GM12891 (cell line): ENCODE measurements at regions not wholly inside any gene's neighbourhood (a gene's known extent, or its start where the extent isn't known, plus 50 kb on each side); places are given as distances from the start of the nearest gene placed in this dataset.

Source experiments
- POLR2A ChIP-seq: IDR thresholded peaks from 2 replicates; pipeline ENCODE4 v1.6.1; 2011; ENCODE audit warnings: low read depth, low read length, control low read depth
- POLR2AphosphoS5 ChIP-seq: IDR thresholded peaks from 2 replicates; pipeline ENCODE4 v1.6.1; 2011; ENCODE audit warnings: low read depth, low read length, control low read depth
- TAF1 ChIP-seq: IDR thresholded peaks from 2 replicates; pipeline ENCODE4 v1.6.1; 2011; ENCODE audit warnings: low read depth, low read length, control low read depth

DNA sequence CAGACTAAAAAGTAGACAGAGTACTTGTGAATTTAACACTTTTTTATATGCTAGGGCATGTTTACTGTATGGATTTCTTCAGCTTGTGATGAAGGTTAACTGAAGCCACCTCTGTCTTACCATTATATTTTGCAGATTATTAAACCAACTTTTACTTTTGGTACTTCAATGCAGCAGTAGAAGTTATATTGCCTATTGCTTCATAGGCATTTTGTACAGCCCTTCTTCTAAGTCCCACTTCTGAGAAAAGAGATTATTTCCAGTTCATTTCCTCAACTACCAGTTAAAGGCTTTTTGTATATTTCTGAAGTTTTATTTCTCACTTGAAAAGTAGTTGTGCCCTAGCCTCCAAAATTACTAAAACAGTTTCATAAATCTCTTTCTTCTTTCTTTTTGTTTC, 151.7 kb upstream of the FOXN2 start:
- TF ChIP-seq POLR2AphosphoS5 (no peak), POLR2A (no peak), TAF1 (no peak)
